ENCODE measurements at regions not wholly inside any gene's neighbourhood (a gene's known extent, or its start where the extent isn't known, plus 50 kb on each side); places are given as distances from the start of the nearest gene placed in this dataset.

DNA sequence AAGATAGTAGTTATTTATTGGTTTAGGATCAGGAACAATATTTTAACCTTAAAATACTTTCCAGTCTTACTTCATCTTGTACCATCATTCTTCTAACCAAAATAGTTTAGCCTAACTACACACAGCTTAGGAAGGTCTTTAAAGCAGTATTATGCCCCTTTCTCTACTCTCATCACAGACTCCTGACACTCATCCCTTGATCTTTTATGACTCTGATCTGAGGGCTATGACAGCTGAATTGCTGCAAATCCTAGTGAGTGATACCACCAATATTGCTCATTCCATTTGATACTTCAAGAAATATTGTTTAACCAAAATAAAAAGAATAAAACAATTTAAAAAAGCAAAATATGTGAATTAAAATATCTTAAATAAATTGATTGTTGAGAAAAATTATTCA lies 746.6 kb upstream of the ACO1 start:
- TF ChIP-seq SP2 (tag by site-specific recombination; IDR thresholded peaks at IDR 0.05) (no peak), KLF10 (tag by site-specific recombination; IDR thresholded peaks at IDR 0.05) (no peak), SETDB1 (IDR thresholded peaks at IDR 0.05; ENCODE audit: insufficient read length, low read length) (no peak), ZNF274 (IDR thresholded peaks at IDR 0.05; ENCODE audit: low read length) (no peak), ZNF274 (tag by site-specific recombination; IDR thresholded peaks at IDR 0.05; ENCODE audit: borderline replicate concordance) (no peak), ZNF24 (tag by site-specific recombination; IDR thresholded peaks at IDR 0.05) (no peak), ZXDB (tag by site-specific recombination; IDR thresholded peaks at IDR 0.05) (no peak)
- TF ChIP-seq, protein P1, sequence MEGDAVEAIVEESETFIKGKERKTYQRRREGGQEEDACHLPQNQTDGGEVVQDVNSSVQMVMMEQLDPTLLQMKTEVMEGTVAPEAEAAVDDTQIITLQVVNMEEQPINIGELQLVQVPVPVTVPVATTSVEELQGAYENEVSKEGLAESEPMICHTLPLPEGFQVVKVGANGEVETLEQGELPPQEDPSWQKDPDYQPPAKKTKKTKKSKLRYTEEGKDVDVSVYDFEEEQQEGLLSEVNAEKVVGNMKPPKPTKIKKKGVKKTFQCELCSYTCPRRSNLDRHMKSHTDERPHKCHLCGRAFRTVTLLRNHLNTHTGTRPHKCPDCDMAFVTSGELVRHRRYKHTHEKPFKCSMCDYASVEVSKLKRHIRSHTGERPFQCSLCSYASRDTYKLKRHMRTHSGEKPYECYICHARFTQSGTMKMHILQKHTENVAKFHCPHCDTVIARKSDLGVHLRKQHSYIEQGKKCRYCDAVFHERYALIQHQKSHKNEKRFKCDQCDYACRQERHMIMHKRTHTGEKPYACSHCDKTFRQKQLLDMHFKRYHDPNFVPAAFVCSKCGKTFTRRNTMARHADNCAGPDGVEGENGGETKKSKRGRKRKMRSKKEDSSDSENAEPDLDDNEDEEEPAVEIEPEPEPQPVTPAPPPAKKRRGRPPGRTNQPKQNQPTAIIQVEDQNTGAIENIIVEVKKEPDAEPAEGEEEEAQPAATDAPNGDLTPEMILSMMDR (tag by site-specific recombination; IDR thresholded peaks at IDR 0.05) = no peak
- TF ChIP-seq, protein P2, sequence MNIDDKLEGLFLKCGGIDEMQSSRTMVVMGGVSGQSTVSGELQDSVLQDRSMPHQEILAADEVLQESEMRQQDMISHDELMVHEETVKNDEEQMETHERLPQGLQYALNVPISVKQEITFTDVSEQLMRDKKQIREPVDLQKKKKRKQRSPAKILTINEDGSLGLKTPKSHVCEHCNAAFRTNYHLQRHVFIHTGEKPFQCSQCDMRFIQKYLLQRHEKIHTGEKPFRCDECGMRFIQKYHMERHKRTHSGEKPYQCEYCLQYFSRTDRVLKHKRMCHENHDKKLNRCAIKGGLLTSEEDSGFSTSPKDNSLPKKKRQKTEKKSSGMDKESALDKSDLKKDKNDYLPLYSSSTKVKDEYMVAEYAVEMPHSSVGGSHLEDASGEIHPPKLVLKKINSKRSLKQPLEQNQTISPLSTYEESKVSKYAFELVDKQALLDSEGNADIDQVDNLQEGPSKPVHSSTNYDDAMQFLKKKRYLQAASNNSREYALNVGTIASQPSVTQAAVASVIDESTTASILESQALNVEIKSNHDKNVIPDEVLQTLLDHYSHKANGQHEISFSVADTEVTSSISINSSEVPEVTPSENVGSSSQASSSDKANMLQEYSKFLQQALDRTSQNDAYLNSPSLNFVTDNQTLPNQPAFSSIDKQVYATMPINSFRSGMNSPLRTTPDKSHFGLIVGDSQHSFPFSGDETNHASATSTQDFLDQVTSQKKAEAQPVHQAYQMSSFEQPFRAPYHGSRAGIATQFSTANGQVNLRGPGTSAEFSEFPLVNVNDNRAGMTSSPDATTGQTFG (tag by site-specific recombination; IDR thresholded peaks at IDR 0.05; ENCODE audit: borderline replicate concordance) = no peak
- TF ChIP-seq, protein P3, sequence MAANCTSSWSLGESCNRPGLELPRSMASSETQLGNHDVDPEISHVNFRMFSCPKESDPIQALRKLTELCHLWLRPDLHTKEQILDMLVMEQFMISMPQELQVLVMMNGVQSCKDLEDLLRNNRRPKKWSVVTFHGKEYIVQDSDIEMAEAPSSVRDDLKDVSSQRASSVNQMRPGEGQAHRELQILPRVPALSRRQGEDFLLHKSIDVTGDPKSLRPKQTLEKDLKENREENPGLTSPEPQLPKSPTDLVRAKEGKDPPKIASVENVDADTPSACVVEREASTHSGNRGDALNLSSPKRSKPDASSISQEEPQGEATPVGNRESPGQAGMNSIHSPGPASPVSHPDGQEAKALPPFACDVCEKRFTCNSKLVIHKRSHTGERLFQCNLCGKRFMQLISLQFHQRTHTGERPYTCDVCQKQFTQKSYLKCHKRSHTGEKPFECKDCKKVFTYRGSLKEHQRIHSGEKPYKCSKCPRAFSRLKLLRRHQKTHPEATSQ (tag by site-specific recombination; IDR thresholded peaks at IDR 0.05) = no peak

Data from HEK293 (cell line).